ENCODE measurements at regions not wholly inside any gene's neighbourhood (a gene's known extent, or its start where the extent isn't known, plus 50 kb on each side); places are given as distances from the start of the nearest gene placed in this dataset.
"Not testable (repeated sequence)": the region's sequence is repeated elsewhere in the genome, so short reads cannot be mapped to it uniquely, and the experiment has no call there.

GRCh38 chr3:67946436-67946835, 292.0 kb upstream of the SUCLG2 start:
- DNase-seq (ENCODE audit: low read depth), result no peak

- DNase-seq (ENCODE audit: low read depth), result no peak
Observed at GRCh38 chr3:67943546-67943945, 289.1 kb upstream of the SUCLG2 start.

GRCh38 chr3:67941433-67942030, 287.1 kb upstream of the SUCLG2 start:
- DNase-seq (ENCODE audit: low read depth), result no peak

- DNase-seq (ENCODE audit: low read depth), result no peak
Observed at GRCh38 chr3:67940210-67940952, 286.0 kb upstream of the SUCLG2 start.

- no peak for DNase-seq (ENCODE audit: low read depth)
Observed at GRCh38 chr3:67937498-67938118, 283.2 kb upstream of the SUCLG2 start.

GRCh38 chr3:67930394-67930793, 276.0 kb upstream of the SUCLG2 start:
- not testable (repeated sequence) for DNase-seq (ENCODE audit: low read depth)

GRCh38 chr3:67923796-67924195, 269.4 kb upstream of the SUCLG2 start:
- DNase-seq (ENCODE audit: low read depth), result no peak

GRCh38 chr3:67920969-67921368, 266.6 kb upstream of the SUCLG2 start:
- DNase-seq (ENCODE audit: low read depth), result no peak

GRCh38 chr3:67920311-67920710, 265.9 kb upstream of the SUCLG2 start:
- DNase-seq (ENCODE audit: low read depth), result no peak

- no peak for DNase-seq (ENCODE audit: low read depth)
Observed at GRCh38 chr3:67916353-67916752, 261.9 kb upstream of the SUCLG2 start.

GRCh38 chr3:67907735-67908134, 253.3 kb upstream of the SUCLG2 start:
- DNase-seq (ENCODE audit: low read depth), result no peak

- no peak for DNase-seq (ENCODE audit: low read depth)
Observed at GRCh38 chr3:67906261-67906660, 251.8 kb upstream of the SUCLG2 start.

GRCh38 chr3:67901681-67902080, 247.3 kb upstream of the SUCLG2 start:
- no peak for DNase-seq (ENCODE audit: low read depth)

GRCh38 chr3:67898916-67899315, 244.5 kb upstream of the SUCLG2 start:
- no peak for DNase-seq (ENCODE audit: low read depth)

GRCh38 chr3:67897351-67898336, 243.2 kb upstream of the SUCLG2 start:
- no peak for DNase-seq (ENCODE audit: low read depth)

- DNase-seq (ENCODE audit: low read depth), result no peak
Observed at GRCh38 chr3:67896130-67896529, 241.7 kb upstream of the SUCLG2 start.

- no peak for DNase-seq (ENCODE audit: low read depth)
Observed at GRCh38 chr3:67894510-67894909, 240.1 kb upstream of the SUCLG2 start.

- DNase-seq (ENCODE audit: low read depth), result no peak
Observed at GRCh38 chr3:67884345-67884744, 229.9 kb upstream of the SUCLG2 start.

- no peak for DNase-seq (ENCODE audit: low read depth)
Observed at GRCh38 chr3:67883766-67884165, 229.4 kb upstream of the SUCLG2 start.

GRCh38 chr3:67882981-67883380, 228.6 kb upstream of the SUCLG2 start:
- no peak for DNase-seq (ENCODE audit: low read depth)

- no peak for DNase-seq (ENCODE audit: low read depth)
Observed at GRCh38 chr3:67876261-67876660, 221.8 kb upstream of the SUCLG2 start.

GRCh38 chr3:67875858-67876257, 221.4 kb upstream of the SUCLG2 start:
- DNase-seq (ENCODE audit: low read depth), result no peak
